HepG2 (cell line): ENCODE measurements at regions not wholly inside any gene's neighbourhood (a gene's known extent, or its start where the extent isn't known, plus 50 kb on each side); places are given as distances from the start of the nearest gene placed in this dataset.

Experiments used
- ATAC-seq: fragments of 200-7000 bp; cut with Tn5 transposase; 3 replicates; pipeline ENCODE4 v1.9.1; 2020; ENCODE audit warnings: mild to moderate bottlenecking, moderate library complexity
- BruUV-seq: library from RNA; stranded (reverse); fragments of 400-500 nt; replicated peaks from 2 replicates; lab custom pipeline; 2021; lab: Mats Ljungman, UMichigan
- CTCF ChIA-PET: fragments of 300-600 bp; formaldehyde crosslinking; extraction: SDS; loops from one replicate; lab custom pipeline; 2021; ENCODE audit warnings: low total read pairs, inconsistent platforms, low intra/inter-chr PET ratio; lab: Yijun Ruan, JAX
- POLR2A ChIA-PET: fragments of 350-600 bp; sonication (Branson Sonifier 250); formaldehyde crosslinking; loops from one replicate; lab custom pipeline; 2020; ENCODE audit warnings: antibody characterized with exemption, inconsistent platforms; lab: Yijun Ruan, JAX
- DNase-seq: peaks from one replicate; pipeline ENCODE4 v3.0.0-alpha.2; 2015; ENCODE audit warnings: low spot score
- FAIRE-seq: peaks from 3 replicates; lab custom pipeline; 2011; peaks lifted over from hg19 to GRCh38; lab: Jason Lieb, UNC
- H2AFZ ChIP-seq: one replicate; pipeline ENCODE4 v1.6.1; 2011; ENCODE audit warnings: low read length, inconsistent platforms
- H3K27ac ChIP-seq: fragments of 300-600 bp; 3 replicates; pipeline ENCODE4 v1.8.0; 2011; ENCODE audit warnings: mixed run types, mild to moderate bottlenecking, mixed read lengths, low read length, inconsistent platforms; ENCODE audit not compliant: insufficient read depth; ENCODE audit errors: extremely low read length
- H3K27me3 ChIP-seq, 2 experiments: fragments of 200-600 bp in 1 of 2; 2 replicates in 1 of 2; 3 replicates in 1 of 2; pipeline versions ENCODE4 v1.6.0 to v1.8.0; 2011; ENCODE audit warnings: low read length in 2 of 2, mild to moderate bottlenecking in 2 of 2, moderate library complexity in 2 of 2, inconsistent platforms in 1 of 2; ENCODE audit not compliant: insufficient read depth in 2 of 2, control insufficient read depth in 1 of 2
- H3K36me3 ChIP-seq, 2 experiments: fragments of 200-600 bp in 1 of 2; replicated peaks in 1 of 2; 2 replicates in 1 of 2; 3 replicates in 1 of 2; pipeline versions ENCODE4 v1.5.1 to v1.8.0; 2011; ENCODE audit warnings: low read length in 2 of 2, inconsistent platforms in 1 of 2; ENCODE audit not compliant: insufficient read depth in 2 of 2, control insufficient read depth in 1 of 2
- H3K4me1 ChIP-seq: 2 replicates; pipeline ENCODE4 v1.5.1; 2012; ENCODE audit warnings: low read length, inconsistent platforms; ENCODE audit not compliant: insufficient read depth
- H3K4me2 ChIP-seq: 2 replicates; pipeline ENCODE4 v1.6.0; 2011; ENCODE audit warnings: low read depth, low read length, inconsistent platforms
- H3K4me3 ChIP-seq, 3 experiments: fragments of 200-600 bp in 1 of 3; sonication (generic), shearing (Covaris generic) in 1 of 3; replicated peaks in 1 of 3; 2 replicates each; pipeline ENCODE4 v1.5.1; 2011 to 2016; ENCODE audit warnings: low read length in 3 of 3, inconsistent platforms in 2 of 3, low read depth in 2 of 3, mild to moderate bottlenecking in 2 of 3, control low read depth in 1 of 3, mixed read lengths in 1 of 3; ENCODE audit not compliant: insufficient read depth in 1 of 3
- H3K79me2 ChIP-seq: one replicate; pipeline ENCODE4 v1.6.1; 2011; ENCODE audit warnings: low read length, inconsistent platforms; ENCODE audit not compliant: insufficient read depth
- H3K9ac ChIP-seq: 2 replicates; pipeline ENCODE4 v1.6.0; 2011; ENCODE audit warnings: mild to moderate bottlenecking, low read depth, low read length, inconsistent platforms; ENCODE audit not compliant: insufficient read depth
- H3K9me3 ChIP-seq: 2 replicates; pipeline ENCODE4 v1.5.1; 2012; ENCODE audit warnings: mild to moderate bottlenecking, low read length
- H4K20me1 ChIP-seq: 2 replicates; pipeline ENCODE4 v1.6.0; 2011; ENCODE audit warnings: inconsistent platforms, mild to moderate bottlenecking, low read length, moderate library complexity; ENCODE audit not compliant: insufficient read depth
- CAMTA2 ChIP-seq: sonication (generic); formaldehyde crosslinking; IDR thresholded peaks from 2 replicates; pipeline ENCODE4 v1.4.0; 2020; ENCODE audit warnings: mild to moderate bottlenecking, missing genetic modification reagents, borderline replicate concordance
- EP300 ChIP-seq, 3 experiments: sonication (generic) in 1 of 3; formaldehyde crosslinking in 1 of 3; IDR thresholded peaks; 2 replicates each; pipeline versions ENCODE4 v1.5.1 to v1.6.1; 2011 to 2020; ENCODE audit warnings: low read depth in 2 of 3, low read length in 2 of 3, borderline replicate concordance in 1 of 3, improper control_type of control experiment in 1 of 3, mild to moderate bottlenecking in 1 of 3, missing genetic modification reagents in 1 of 3, moderate library complexity in 1 of 3
- FOSL1 ChIP-seq: sonication (generic); formaldehyde crosslinking; IDR thresholded peaks from 2 replicates; pipeline ENCODE4 v1.9.0; 2021; ENCODE audit warnings: missing genetic modification reagents, borderline replicate concordance
- FOXJ3 ChIP-seq: sonication (generic); formaldehyde crosslinking; IDR thresholded peaks from 2 replicates; pipeline ENCODE4 v1.4.0; 2020; ENCODE audit warnings: missing genetic modification reagents, mild to moderate bottlenecking, borderline replicate concordance
- FOXM1 ChIP-seq: sonication (generic); formaldehyde crosslinking; IDR thresholded peaks from 2 replicates; pipeline ENCODE4 v1.5.0; 2020; ENCODE audit warnings: missing genetic modification reagents
- FOXP1 ChIP-seq, 2 experiments: fragments of 450-650 bp in 1 of 2; IDR thresholded peaks; 2 replicates each; pipeline ENCODE4 v1.6.1; 2017 to 2018; ENCODE audit warnings: antibody characterized with exemption in 1 of 2
- KAT7 ChIP-seq: IDR thresholded peaks from 2 replicates; pipeline ENCODE4 v1.6.1; 2018; ENCODE audit warnings: borderline replicate concordance, missing compliant biosample characterization
- KDM2A ChIP-seq: sonication (generic); formaldehyde crosslinking; IDR thresholded peaks from 2 replicates; pipeline ENCODE4 v1.4.0; 2020; ENCODE audit warnings: low read depth, missing genetic modification reagents, borderline replicate concordance
- SAP130 ChIP-seq: IDR thresholded peaks from 2 replicates; pipeline ENCODE4 v1.6.1; 2016; ENCODE audit warnings: low read depth
- TARDBP ChIP-seq: sonication (generic); formaldehyde crosslinking; IDR thresholded peaks from 2 replicates; pipeline ENCODE4 v1.8.0; 2022; ENCODE audit warnings: mild to moderate bottlenecking, missing genetic modification reagents
- ZNF232 ChIP-seq: sonication (generic); formaldehyde crosslinking; IDR thresholded peaks from 2 replicates; pipeline ENCODE4 v1.4.0; 2020; ENCODE audit warnings: missing genetic modification reagents, borderline replicate concordance
- ZNF264 ChIP-seq: sonication (generic); formaldehyde crosslinking; IDR thresholded peaks from 2 replicates; pipeline ENCODE4 v1.4.0; 2020; ENCODE audit warnings: missing genetic modification reagents
- ZNF3 ChIP-seq: IDR thresholded peaks from 2 replicates; pipeline ENCODE4 v1.7.0; 2017; ENCODE audit warnings: inconsistent platforms
- ZNF549 ChIP-seq: sonication (generic); formaldehyde crosslinking; IDR thresholded peaks from 2 replicates; pipeline ENCODE4 v1.5.0; 2020; ENCODE audit warnings: missing genetic modification reagents
- ZNF572 ChIP-seq: sonication (generic); formaldehyde crosslinking; IDR thresholded peaks from 2 replicates; pipeline ENCODE4 v1.5.1; 2020; ENCODE audit warnings: mild to moderate bottlenecking, missing genetic modification reagents
- WGBS: methylation state at CpG from one replicate; pipeline ENCODE4 v1.1.6; 2017; ENCODE audit warnings: low lambda C conversion rate; 5-methylcytosine and 5-hydroxymethylcytosine counted together
- in situ Hi-C: cut with HindIII; loops from 2 replicates; pipeline ENCODE4 v1.10.0; 2017; ENCODE audit warnings: low pct_unique_long_range_greater_than_20kb; ENCODE audit not compliant: extremely low pct_ligation_motif_present
- intact Hi-C: fragments of 100-400 bp; cut with micrococcal nuclease; formaldehyde crosslinking; loops from one replicate; pipeline ENCODE4 v1.10.0; 2022; ENCODE audit not compliant: unreplicated experiment
- TF ChIP-seq, protein P1 (sequence below): sonication (generic); formaldehyde crosslinking; IDR thresholded peaks from 2 replicates; pipeline ENCODE4 v1.8.1; 2023; ENCODE audit warnings: missing genetic modification reagents, inconsistent platforms, borderline replicate concordance
- TF ChIP-seq, protein P2 (sequence below): sonication (generic); formaldehyde crosslinking; IDR thresholded peaks from 2 replicates; pipeline ENCODE4 v1.8.0; 2022; ENCODE audit warnings: mild to moderate bottlenecking, missing genetic modification reagents, borderline replicate concordance

DNA sequence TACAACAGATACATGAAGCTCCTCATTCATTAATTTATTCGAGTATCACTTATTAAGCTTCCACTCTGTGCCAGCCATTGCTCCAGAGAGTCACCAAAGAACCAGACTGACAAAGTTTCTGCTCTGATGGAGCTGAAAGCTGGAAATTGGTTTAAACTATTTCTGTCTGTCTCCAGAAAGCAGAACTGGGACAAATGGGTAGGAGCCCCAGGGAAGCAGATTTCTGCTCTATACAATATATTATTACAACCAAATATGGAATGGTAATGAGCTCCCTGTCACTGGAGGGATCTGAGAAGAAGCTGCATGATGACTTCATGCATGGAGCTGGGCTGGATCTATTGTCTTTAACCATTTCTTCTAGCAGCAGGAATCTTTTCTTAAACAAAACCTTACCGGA, 165.4 kb upstream of the ADO start:
- FAIRE-seq (no peak), DNase-seq (no peak), ATAC-seq (no peak)
- Histone ChIP-seq H3K4me3 (no peak overlapping the region), H3K4me1 (peaks cover 13% of the 10 kb centered on the region), H4K20me1 (no peaks in the 10 kb centered on the region), H3K36me3 (no peaks in the 10 kb centered on the region), H3K27me3 (no peaks in the 10 kb centered on the region), H2AFZ (no peak overlapping the region), H3K27ac (no peak overlapping the region), H3K79me2 (no peaks in the 10 kb centered on the region), H3K4me2 (no peak overlapping the region), H3K9ac (no peak overlapping the region), H3K9me3 (no peaks in the 10 kb centered on the region)
- no TSS peak for BruUV-seq
- TF ChIP-seq ZNF572 (no peak), FOXP1 (IDR thresholded peaks at IDR 0.05) (no peak), FOXP1 (CRISPR knock-in tag; IDR thresholded peaks at IDR 0.05) (no peak), SAP130 (no peak), ZNF264 (no peak), KDM2A (CRISPR knock-in tag) (no peak), ZNF232 (CRISPR knock-in tag) (no peak), FOXM1 (CRISPR knock-in tag) (no peak), FOXJ3 (CRISPR knock-in tag) (no peak), ZNF549 (CRISPR knock-in tag) (no peak), TARDBP (CRISPR knock-in tag) (no peak), KAT7 (CRISPR knock-in tag) (no peak), FOSL1 (CRISPR knock-in tag) (no peak), CAMTA2 (CRISPR knock-in tag) (no peak), ZNF3 (CRISPR knock-in tag) (no peak), EP300 (IDR thresholded peaks at IDR 0.05; ENCODE audit: low read depth in 2 of 2, low read length in 2 of 2) (no peak), EP300 (CRISPR knock-in tag; IDR thresholded peaks at IDR 0.05; ENCODE audit: borderline replicate concordance) (no peak)
- TF ChIP-seq, protein P1, sequence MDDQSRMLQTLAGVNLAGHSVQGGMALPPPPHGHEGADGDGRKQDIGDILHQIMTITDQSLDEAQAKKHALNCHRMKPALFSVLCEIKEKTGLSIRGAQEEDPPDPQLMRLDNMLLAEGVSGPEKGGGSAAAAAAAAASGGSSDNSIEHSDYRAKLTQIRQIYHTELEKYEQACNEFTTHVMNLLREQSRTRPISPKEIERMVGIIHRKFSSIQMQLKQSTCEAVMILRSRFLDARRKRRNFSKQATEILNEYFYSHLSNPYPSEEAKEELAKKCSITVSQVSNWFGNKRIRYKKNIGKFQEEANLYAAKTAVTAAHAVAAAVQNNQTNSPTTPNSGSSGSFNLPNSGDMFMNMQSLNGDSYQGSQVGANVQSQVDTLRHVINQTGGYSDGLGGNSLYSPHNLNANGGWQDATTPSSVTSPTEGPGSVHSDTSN, result no peak
- TF ChIP-seq, protein P2, sequence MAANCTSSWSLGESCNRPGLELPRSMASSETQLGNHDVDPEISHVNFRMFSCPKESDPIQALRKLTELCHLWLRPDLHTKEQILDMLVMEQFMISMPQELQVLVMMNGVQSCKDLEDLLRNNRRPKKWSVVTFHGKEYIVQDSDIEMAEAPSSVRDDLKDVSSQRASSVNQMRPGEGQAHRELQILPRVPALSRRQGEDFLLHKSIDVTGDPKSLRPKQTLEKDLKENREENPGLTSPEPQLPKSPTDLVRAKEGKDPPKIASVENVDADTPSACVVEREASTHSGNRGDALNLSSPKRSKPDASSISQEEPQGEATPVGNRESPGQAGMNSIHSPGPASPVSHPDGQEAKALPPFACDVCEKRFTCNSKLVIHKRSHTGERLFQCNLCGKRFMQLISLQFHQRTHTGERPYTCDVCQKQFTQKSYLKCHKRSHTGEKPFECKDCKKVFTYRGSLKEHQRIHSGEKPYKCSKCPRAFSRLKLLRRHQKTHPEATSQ (CRISPR knock-in tag), result no peak
- intact Hi-C loops (no loop called here), in situ Hi-C loops (no loop called here)
- WGBS, result 42% methylated on average over 2 of the region's 2 CpGs
- ChIA-PET POLR2A (no interaction called here), CTCF (no interaction called here)
